ENCODE measurements at regions not wholly inside any gene's neighbourhood (a gene's known extent, or its start where the extent isn't known, plus 50 kb on each side); places are given as distances from the start of the nearest gene placed in this dataset.

DNA sequence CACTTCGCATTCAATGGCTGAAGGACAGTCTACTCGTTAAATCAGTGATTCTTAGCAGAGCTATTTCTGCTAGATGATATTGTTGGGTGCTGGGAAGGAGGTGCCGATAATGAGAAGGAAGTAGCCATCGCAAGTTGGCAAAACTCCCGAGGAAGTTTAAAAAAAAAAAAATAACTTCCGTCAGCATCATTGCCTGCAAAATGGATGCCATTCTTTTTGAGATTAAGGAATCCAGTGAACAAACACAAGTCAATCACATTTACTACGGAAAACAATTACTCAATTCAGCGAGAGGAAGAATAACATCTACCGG lies 74.4 kb upstream of the SFMBT2 start:
- H3K4me3 ChIP-seq (ENCODE audit: control insufficient read depth in 1 of 7, extremely low read depth in 1 of 7, insufficient read depth in 4 of 7, low read depth in 2 of 7, low read length in 6 of 7) = peak overlapping the region in 6 of 7 experiments; percentile 11 to 56 (median 42)
- POLR2A ChIA-PET = no interaction called here
- H3K27me3 ChIP-seq (replicated peaks in 2 of 5; ENCODE audit: control insufficient read depth in 4 of 5, insufficient read depth in 5 of 5, low read length in 4 of 5) = no peaks in the 10 kb centered on the region
- no peaks in the 10 kb centered on the region for H3K36me3 ChIP-seq (ENCODE audit: control insufficient read depth in 4 of 4, insufficient read depth in 4 of 4, low read length in 3 of 4)
- no peak overlapping the region for H3K27ac ChIP-seq (ENCODE audit: insufficient read depth in 1 of 2, low read depth in 1 of 2, low read length in 2 of 2, poor library complexity in 1 of 2, severe bottlenecking in 2 of 2)
- CTCF ChIA-PET = no interaction called here
- peaks cover 10 to 23% (median 14%) of the 10 kb centered on the region in 4 experiments for H3K4me1 ChIP-seq (ENCODE audit: control extremely low read depth in 1 of 4, control insufficient read depth in 4 of 4, insufficient read depth in 4 of 4, low read length in 3 of 4)
- peak in 1 of 3 donors; percentile 26 for DNase-seq
- WGBS (ENCODE audit: insufficient coverage) = 59% methylated on average over 7 of the region's 9 CpGs
- no peaks in the 10 kb centered on the region for H3K9me3 ChIP-seq (ENCODE audit: control extremely low read depth in 1 of 5, control insufficient read depth in 4 of 5, insufficient read depth in 2 of 5, low read depth in 1 of 5, low read length in 4 of 5)

DNA sequence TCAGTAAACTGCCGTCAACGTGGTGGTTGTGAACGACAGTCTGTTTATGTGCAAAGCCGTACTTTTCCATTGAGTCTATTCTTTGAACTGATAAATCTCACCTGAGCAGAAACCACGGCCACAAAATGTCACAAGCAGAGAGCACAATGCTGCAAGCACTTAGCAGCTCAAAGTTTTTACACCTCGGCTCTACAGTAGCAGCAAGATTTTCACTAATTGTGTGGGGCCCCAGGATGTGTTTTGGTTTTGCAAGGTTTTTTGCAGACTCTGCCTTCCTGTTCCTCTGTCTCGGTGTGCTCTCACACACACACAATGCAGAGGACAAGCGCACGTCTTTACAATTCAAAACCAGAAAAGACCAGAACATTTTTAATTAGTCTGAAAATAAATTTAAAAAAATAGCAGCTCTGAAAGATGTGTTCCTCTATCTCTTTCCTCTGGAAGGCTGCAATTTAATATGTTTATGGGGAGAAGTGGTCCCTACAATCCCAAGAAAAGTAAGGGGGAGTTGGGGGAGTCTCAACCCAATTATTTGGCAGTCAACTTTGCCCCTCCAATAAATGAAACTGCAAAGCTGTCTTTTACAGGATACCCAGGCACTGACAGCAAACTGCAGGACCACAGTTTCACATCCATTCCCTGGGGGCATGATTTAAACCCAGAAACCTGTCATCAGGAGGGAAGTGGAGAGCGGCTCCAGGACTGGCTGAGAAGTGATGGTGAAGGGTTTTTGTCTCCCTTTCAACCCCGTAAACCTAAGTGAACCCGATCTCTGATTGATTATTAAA lies 73.8 kb upstream of the SFMBT2 start:
- CTCF ChIA-PET = no interaction called here
- H3K9me3 ChIP-seq (ENCODE audit: control extremely low read depth in 1 of 5, control insufficient read depth in 4 of 5, insufficient read depth in 2 of 5, low read depth in 1 of 5, low read length in 4 of 5) = no peaks in the 10 kb centered on the region
- DNase-seq = peak in 2 of 3 donors; percentile 46 to 59
- peak overlapping the region in 6 of 7 experiments; percentile 15 to 56 (median 42) for H3K4me3 ChIP-seq (ENCODE audit: control insufficient read depth in 1 of 7, extremely low read depth in 1 of 7, insufficient read depth in 4 of 7, low read depth in 2 of 7, low read length in 6 of 7)
- peaks cover 10 to 23% (median 14%) of the 10 kb centered on the region in 4 experiments for H3K4me1 ChIP-seq (ENCODE audit: control extremely low read depth in 1 of 4, control insufficient read depth in 4 of 4, insufficient read depth in 4 of 4, low read length in 3 of 4)
- no peaks in the 10 kb centered on the region for H3K27me3 ChIP-seq (replicated peaks in 2 of 5; ENCODE audit: control insufficient read depth in 4 of 5, insufficient read depth in 5 of 5, low read length in 4 of 5)
- 15% methylated on average over 9 of the region's 12 CpGs for WGBS (ENCODE audit: insufficient coverage)
- POLR2A ChIA-PET = no interaction called here
- H3K36me3 ChIP-seq (ENCODE audit: control insufficient read depth in 4 of 4, insufficient read depth in 4 of 4, low read length in 3 of 4) = no peaks in the 10 kb centered on the region
- H3K27ac ChIP-seq (ENCODE audit: insufficient read depth in 1 of 2, low read depth in 1 of 2, low read length in 2 of 2, poor library complexity in 1 of 2, severe bottlenecking in 2 of 2) = no peak overlapping the region

DNA sequence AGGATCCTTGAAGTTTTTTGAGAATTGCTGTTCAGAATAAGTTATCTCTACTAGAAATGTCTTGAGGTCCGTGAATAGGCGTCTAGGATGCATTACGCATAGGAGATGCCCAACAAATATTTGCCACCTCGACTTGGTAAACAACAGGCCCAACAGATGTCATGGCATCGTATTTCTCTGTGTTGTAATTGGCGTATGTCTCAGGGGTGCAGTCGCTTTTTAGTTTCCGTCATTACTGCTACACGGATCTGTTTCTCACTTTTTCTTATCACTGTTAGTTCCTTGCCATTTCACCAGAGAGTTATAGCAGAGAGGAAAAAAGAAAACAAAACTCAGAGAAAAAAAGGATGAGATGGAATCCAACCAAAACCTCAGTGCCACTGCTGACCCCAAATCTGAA lies 73.0 kb upstream of the SFMBT2 start:
- POLR2A ChIA-PET = no interaction called here
- H3K9me3 ChIP-seq (ENCODE audit: control extremely low read depth in 1 of 5, control insufficient read depth in 4 of 5, insufficient read depth in 2 of 5, low read depth in 1 of 5, low read length in 4 of 5) = no peaks in the 10 kb centered on the region
- H3K36me3 ChIP-seq (ENCODE audit: control insufficient read depth in 4 of 4, insufficient read depth in 4 of 4, low read length in 3 of 4) = no peaks in the 10 kb centered on the region
- 91% methylated on average over 9 of the region's 9 CpGs for WGBS (ENCODE audit: insufficient coverage)
- H3K27me3 ChIP-seq (replicated peaks in 2 of 5; ENCODE audit: control insufficient read depth in 4 of 5, insufficient read depth in 5 of 5, low read length in 4 of 5) = no peaks in the 10 kb centered on the region
- no peak overlapping the region for H3K4me3 ChIP-seq (ENCODE audit: control insufficient read depth in 1 of 7, extremely low read depth in 1 of 7, insufficient read depth in 4 of 7, low read depth in 2 of 7, low read length in 6 of 7)
- no peak overlapping the region for H3K27ac ChIP-seq (ENCODE audit: insufficient read depth in 1 of 2, low read depth in 1 of 2, low read length in 2 of 2, poor library complexity in 1 of 2, severe bottlenecking in 2 of 2)
- no peak for DNase-seq
- CTCF ChIA-PET = no interaction called here
- H3K4me1 ChIP-seq (ENCODE audit: control extremely low read depth in 1 of 4, control insufficient read depth in 4 of 4, insufficient read depth in 4 of 4, low read length in 3 of 4) = peaks cover 10 to 23% (median 14%) of the 10 kb centered on the region in 4 experiments

DNA sequence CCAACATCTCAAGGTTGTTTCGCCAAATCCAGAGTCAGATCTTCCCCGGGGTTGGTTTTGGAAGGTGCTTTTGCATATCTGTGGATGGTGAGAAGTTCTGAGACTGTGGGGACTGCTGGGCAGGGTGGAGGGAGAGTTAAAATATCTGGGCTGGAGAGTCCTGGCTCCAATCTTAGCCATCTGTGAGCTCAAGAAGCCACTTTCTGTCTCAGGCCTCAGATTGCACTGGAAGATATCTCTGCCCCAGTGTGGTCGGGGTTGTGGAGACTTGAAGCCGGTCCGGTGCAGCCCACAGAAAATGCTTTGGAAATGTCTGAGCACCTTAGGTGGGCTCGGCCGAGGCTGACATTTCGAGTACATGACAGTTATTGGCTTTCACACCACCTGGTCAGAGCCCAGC lies 72.2 kb upstream of the SFMBT2 start:
- WGBS (ENCODE audit: insufficient coverage) = 98% methylated on average over 7 of the region's 8 CpGs
- ChIA-PET CTCF (no interaction called here), POLR2A (no interaction called here)
- Histone ChIP-seq H3K4me3 (ENCODE audit: control insufficient read depth in 1 of 7, extremely low read depth in 1 of 7, insufficient read depth in 4 of 7, low read depth in 2 of 7, low read length in 6 of 7) (no peak overlapping the region), H3K36me3 (ENCODE audit: control insufficient read depth in 4 of 4, insufficient read depth in 4 of 4, low read length in 3 of 4) (no peaks in the 10 kb centered on the region), H3K27me3 (replicated peaks in 2 of 5; ENCODE audit: control insufficient read depth in 4 of 5, insufficient read depth in 5 of 5, low read length in 4 of 5) (no peaks in the 10 kb centered on the region), H3K27ac (ENCODE audit: insufficient read depth in 1 of 2, low read depth in 1 of 2, low read length in 2 of 2, poor library complexity in 1 of 2, severe bottlenecking in 2 of 2) (no peak overlapping the region), H3K9me3 (ENCODE audit: control extremely low read depth in 1 of 5, control insufficient read depth in 4 of 5, insufficient read depth in 2 of 5, low read depth in 1 of 5, low read length in 4 of 5) (no peaks in the 10 kb centered on the region), H3K4me1 (ENCODE audit: control extremely low read depth in 1 of 4, control insufficient read depth in 4 of 4, insufficient read depth in 4 of 4, low read length in 3 of 4) (peaks cover 10 to 23% (median 14%) of the 10 kb centered on the region in 4 experiments)
- DNase-seq = no peak

DNA sequence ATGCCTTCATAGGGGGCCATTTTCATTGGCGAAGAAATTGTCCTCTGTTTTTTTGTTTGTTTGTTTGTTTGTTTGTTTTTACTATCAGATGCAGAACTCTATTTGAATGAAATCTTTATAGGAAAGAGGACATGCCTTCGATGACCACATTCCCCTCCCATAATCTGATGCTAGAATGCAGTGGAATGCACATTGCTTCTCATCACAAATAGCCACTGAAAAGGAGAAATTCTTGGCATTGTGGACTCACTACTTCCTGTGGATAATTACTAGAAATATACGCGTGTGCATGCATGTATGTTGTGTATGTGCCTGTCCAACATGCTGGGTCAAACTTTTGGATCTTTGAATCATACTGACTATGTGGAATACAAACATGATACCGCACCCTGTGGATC lies 70.5 kb upstream of the SFMBT2 start:
- ChIA-PET CTCF (no interaction called here), POLR2A (no interaction called here)
- no peaks in the 10 kb centered on the region for H3K9me3 ChIP-seq (ENCODE audit: control extremely low read depth in 1 of 5, control insufficient read depth in 4 of 5, insufficient read depth in 2 of 5, low read depth in 1 of 5, low read length in 4 of 5)
- no peaks in the 10 kb centered on the region for H3K36me3 ChIP-seq (ENCODE audit: control insufficient read depth in 4 of 4, insufficient read depth in 4 of 4, low read length in 3 of 4)
- no peaks in the 10 kb centered on the region for H3K27me3 ChIP-seq (replicated peaks in 2 of 5; ENCODE audit: control insufficient read depth in 4 of 5, insufficient read depth in 5 of 5, low read length in 4 of 5)
- H3K4me1 ChIP-seq (ENCODE audit: control extremely low read depth in 1 of 4, control insufficient read depth in 4 of 4, insufficient read depth in 4 of 4, low read length in 3 of 4) = peaks cover 10 to 23% (median 14%) of the 10 kb centered on the region in 4 experiments
- WGBS (ENCODE audit: insufficient coverage) = 100% methylated on average over 3 of the region's 5 CpGs
- DNase-seq = no peak
- no peak overlapping the region for H3K4me3 ChIP-seq (ENCODE audit: control insufficient read depth in 1 of 7, extremely low read depth in 1 of 7, insufficient read depth in 4 of 7, low read depth in 2 of 7, low read length in 6 of 7)
- no peak overlapping the region for H3K27ac ChIP-seq (ENCODE audit: insufficient read depth in 1 of 2, low read depth in 1 of 2, low read length in 2 of 2, poor library complexity in 1 of 2, severe bottlenecking in 2 of 2)

DNA sequence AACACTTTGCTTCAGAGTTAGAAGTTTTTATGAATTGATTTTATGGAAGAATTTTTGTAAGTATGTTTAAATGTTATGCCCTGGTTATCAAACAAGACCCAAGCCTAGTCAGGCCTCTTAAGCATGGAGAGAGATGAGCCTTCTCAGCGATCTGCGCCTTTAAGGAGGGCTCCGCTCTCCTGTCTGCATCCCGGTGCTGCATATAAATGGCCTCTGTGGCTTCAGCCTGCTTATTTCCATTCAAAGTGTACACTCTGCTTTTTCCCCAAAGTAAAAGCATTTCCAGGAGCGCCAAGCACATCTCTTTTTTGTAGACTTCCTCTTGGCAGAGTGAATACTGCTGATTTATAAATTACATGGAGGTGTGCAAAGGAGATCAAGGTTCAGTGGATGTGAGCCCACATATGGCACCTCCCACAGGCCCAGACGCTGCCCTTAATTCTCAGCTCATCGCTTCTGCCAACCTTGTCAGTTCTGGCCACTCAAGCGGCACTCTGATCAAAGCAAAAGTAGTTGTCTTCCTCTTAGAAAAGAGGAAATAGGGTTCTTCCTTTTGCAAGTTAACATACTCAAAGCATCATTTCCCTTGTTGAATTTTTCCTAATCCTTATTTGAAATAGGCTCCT lies 70.0 kb upstream of the SFMBT2 start:
- POLR2A ChIA-PET = no interaction called here
- peak in 2 of 3 donors; percentile 37 to 46 for DNase-seq

DNA sequence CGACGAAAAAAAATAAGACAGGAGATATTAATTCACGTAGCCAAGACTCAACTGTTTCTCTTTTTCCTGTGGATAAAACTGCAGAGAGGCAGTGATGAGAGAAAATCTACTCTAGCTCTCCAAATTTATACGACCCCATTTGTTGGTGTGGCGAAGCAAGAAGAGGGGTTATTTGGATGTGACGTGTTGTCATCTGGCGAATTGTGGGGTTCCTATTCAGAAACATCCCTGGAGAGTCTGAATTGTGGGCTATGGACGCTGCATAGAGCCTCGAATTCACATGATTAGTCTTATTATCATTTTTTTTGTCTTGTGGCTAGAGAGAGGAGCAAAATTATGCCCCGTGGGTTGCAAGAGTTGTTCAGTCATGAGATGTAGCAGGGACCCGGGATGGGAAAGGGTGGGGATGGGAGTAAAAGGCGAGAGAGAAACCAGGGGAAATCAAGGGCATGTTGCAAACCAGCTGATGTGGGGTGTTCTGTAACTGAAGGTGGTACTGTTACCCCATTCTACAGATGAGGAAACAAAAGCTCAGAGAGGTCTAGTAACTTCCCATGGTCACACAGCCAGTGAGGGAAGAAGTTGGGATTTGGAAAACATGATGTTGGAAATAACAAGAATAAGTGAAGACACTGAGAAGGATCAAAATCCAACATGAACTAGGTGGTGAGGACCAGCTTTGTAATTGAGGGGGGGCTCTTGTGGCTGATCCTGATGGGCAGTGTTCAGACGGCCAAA lies 69.2 kb upstream of the SFMBT2 start:
- H3K27ac ChIP-seq (ENCODE audit: insufficient read depth in 1 of 2, low read depth in 1 of 2, low read length in 2 of 2, poor library complexity in 1 of 2, severe bottlenecking in 2 of 2) = no peak overlapping the region
- H3K9me3 ChIP-seq (ENCODE audit: control extremely low read depth in 1 of 5, control insufficient read depth in 4 of 5, insufficient read depth in 2 of 5, low read depth in 1 of 5, low read length in 4 of 5) = no peaks in the 10 kb centered on the region
- WGBS (ENCODE audit: insufficient coverage) = 96% methylated on average over 7 of the region's 13 CpGs
- H3K36me3 ChIP-seq (ENCODE audit: control insufficient read depth in 4 of 4, insufficient read depth in 4 of 4, low read length in 3 of 4) = no peaks in the 10 kb centered on the region
- peaks cover 13 to 27% (median 16%) of the 10 kb centered on the region in 4 experiments for H3K4me1 ChIP-seq (ENCODE audit: control extremely low read depth in 1 of 4, control insufficient read depth in 4 of 4, insufficient read depth in 4 of 4, low read length in 3 of 4)
- no peaks in the 10 kb centered on the region for H3K27me3 ChIP-seq (replicated peaks in 2 of 5; ENCODE audit: control insufficient read depth in 4 of 5, insufficient read depth in 5 of 5, low read length in 4 of 5)
- ChIA-PET POLR2A (no interaction called here), CTCF (no interaction called here)
- no peak for DNase-seq
- H3K4me3 ChIP-seq (ENCODE audit: control insufficient read depth in 1 of 7, extremely low read depth in 1 of 7, insufficient read depth in 4 of 7, low read depth in 2 of 7, low read length in 6 of 7) = no peak overlapping the region

More for the DNA sequence above, 70.0 kb upstream of the SFMBT2 start:
- Histone ChIP-seq H3K9me3 (ENCODE audit: control extremely low read depth in 1 of 5, control insufficient read depth in 4 of 5, insufficient read depth in 2 of 5, low read depth in 1 of 5, low read length in 4 of 5) (no peaks in the 10 kb centered on the region), H3K4me3 (ENCODE audit: control insufficient read depth in 1 of 7, extremely low read depth in 1 of 7, insufficient read depth in 4 of 7, low read depth in 2 of 7, low read length in 6 of 7) (no peak overlapping the region), H3K4me1 (ENCODE audit: control extremely low read depth in 1 of 4, control insufficient read depth in 4 of 4, insufficient read depth in 4 of 4, low read length in 3 of 4) (peaks cover 10 to 23% (median 14%) of the 10 kb centered on the region in 4 experiments), H3K27ac (ENCODE audit: insufficient read depth in 1 of 2, low read depth in 1 of 2, low read length in 2 of 2, poor library complexity in 1 of 2, severe bottlenecking in 2 of 2) (no peak overlapping the region), H3K36me3 (ENCODE audit: control insufficient read depth in 4 of 4, insufficient read depth in 4 of 4, low read length in 3 of 4) (no peaks in the 10 kb centered on the region), H3K27me3 (replicated peaks in 2 of 5; ENCODE audit: control insufficient read depth in 4 of 5, insufficient read depth in 5 of 5, low read length in 4 of 5) (no peaks in the 10 kb centered on the region)
- 73% methylated on average over 8 of the region's 8 CpGs for WGBS (ENCODE audit: insufficient coverage)
- CTCF ChIA-PET = no interaction called here

All from common myeloid progenitor, CD34-positive (primary cell).